PC-9 (cell line): ENCODE measurements at regions not wholly inside any gene's neighbourhood (a gene's known extent, or its start where the extent isn't known, plus 50 kb on each side); places are given as distances from the start of the nearest gene placed in this dataset.

ENCODE experiments used
- EZH2 ChIP-seq: fragments of 200-600 bp; sonication (generic); IDR thresholded peaks from 2 replicates; pipeline ENCODE4 v1.8.0; 2017; ENCODE audit warnings: antibody characterized with exemption, low read depth
- TF ChIP-seq, protein P1 (sequence below): fragments of 200-600 bp; sonication (generic); conservative IDR thresholded peaks from 2 replicates; pipeline ENCODE4 v1.6.1; 2017; ENCODE audit warnings: mixed run types, antibody characterized with exemption, mild to moderate bottlenecking, moderate library complexity

DNA sequence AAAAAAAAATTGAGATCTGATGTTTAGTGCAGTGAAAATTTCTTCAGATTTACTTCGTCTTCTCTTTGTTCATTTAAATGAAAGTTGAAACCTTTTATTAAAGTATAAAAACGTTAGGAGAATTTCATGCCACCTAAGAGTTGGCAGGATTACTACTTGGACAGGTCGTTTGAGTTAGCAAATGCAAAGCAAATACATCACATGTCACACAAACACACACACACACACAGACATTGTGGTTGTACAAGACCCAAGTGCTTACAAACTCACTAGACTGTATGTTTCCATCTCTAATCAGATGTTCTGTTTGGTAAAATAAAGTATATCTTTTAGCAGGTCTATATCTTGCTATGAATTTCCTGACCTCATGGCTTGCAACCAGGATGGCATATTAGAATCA, 185.6 kb upstream of the COX10 start:
- TF ChIP-seq, protein P1, sequence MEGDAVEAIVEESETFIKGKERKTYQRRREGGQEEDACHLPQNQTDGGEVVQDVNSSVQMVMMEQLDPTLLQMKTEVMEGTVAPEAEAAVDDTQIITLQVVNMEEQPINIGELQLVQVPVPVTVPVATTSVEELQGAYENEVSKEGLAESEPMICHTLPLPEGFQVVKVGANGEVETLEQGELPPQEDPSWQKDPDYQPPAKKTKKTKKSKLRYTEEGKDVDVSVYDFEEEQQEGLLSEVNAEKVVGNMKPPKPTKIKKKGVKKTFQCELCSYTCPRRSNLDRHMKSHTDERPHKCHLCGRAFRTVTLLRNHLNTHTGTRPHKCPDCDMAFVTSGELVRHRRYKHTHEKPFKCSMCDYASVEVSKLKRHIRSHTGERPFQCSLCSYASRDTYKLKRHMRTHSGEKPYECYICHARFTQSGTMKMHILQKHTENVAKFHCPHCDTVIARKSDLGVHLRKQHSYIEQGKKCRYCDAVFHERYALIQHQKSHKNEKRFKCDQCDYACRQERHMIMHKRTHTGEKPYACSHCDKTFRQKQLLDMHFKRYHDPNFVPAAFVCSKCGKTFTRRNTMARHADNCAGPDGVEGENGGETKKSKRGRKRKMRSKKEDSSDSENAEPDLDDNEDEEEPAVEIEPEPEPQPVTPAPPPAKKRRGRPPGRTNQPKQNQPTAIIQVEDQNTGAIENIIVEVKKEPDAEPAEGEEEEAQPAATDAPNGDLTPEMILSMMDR, result no peak
- no peak for TF ChIP-seq EZH2
